Esophagus squamous epithelium (tissue), 5 donors: ENCODE measurements at regions not wholly inside any gene's neighbourhood (a gene's known extent, or its start where the extent isn't known, plus 50 kb on each side); places are given as distances from the start of the nearest gene placed in this dataset.

Experiments
- DNase-seq: peaks from one replicate; lab custom pipeline; 2025; lab: John Stamatoyannopoulos, UW
- H3K27ac ChIP-seq, 4 donors: fragments of 200-600 bp; sonication (generic); one replicate each; pipeline ENCODE4 v1.5.1; 2016 to 2019; ENCODE audit warnings: mild to moderate bottlenecking in 1 of 4
- H3K27me3 ChIP-seq, 4 donors: fragments of 200-600 bp; sonication (generic); 1 replicate in 3 of 4; 2 replicates in 1 of 4; pipeline versions ENCODE4 v1.5.1 to v1.6.0; 2017 to 2021; ENCODE audit warnings: antibody characterized with exemption in 1 of 4
- H3K36me3 ChIP-seq, 3 donors: fragments of 200-600 bp; sonication (generic); one replicate each; pipeline ENCODE4 v1.5.1; 2016 to 2019
- H3K4me1 ChIP-seq, 3 donors: fragments of 200-600 bp; sonication (generic); one replicate each; pipeline ENCODE4 v1.5.1; 2017 to 2019
- H3K4me3 ChIP-seq, 4 donors: fragments of 200-600 bp; sonication (generic); 1 replicate in 3 of 4; 2 replicates in 1 of 4; pipeline ENCODE4 v1.5.1; 2016 to 2019; ENCODE audit warnings: mild to moderate bottlenecking in 2 of 4, moderate library complexity in 1 of 4
- H3K9me3 ChIP-seq, 3 donors: fragments of 200-600 bp; sonication (generic); one replicate each; pipeline ENCODE4 v1.5.1; 2016 to 2019
- CTCF ChIP-seq, 6 experiments: fragments of 450-650 bp in 4 of 6; fragments of 200-600 bp in 2 of 6; sonication (generic) in 2 of 6; IDR thresholded peaks; one replicate each; pipeline ENCODE4 v1.5.1; 2016 to 2019; ENCODE audit warnings: antibody characterized with exemption in 6 of 6, mild to moderate bottlenecking in 4 of 6, moderate library complexity in 4 of 6
- POLR2A ChIP-seq, 4 donors: fragments of 450-650 bp; IDR thresholded peaks; one replicate each; pipeline ENCODE4 v1.6.1; 2017; ENCODE audit warnings: antibody characterized with exemption in 4 of 4, mild to moderate bottlenecking in 4 of 4, moderate library complexity in 3 of 4
- WGBS, 2 donors: methylation state at CpG; one replicate each; pipeline ENCODE4 v1.1.5; 2018; 5-methylcytosine and 5-hydroxymethylcytosine counted together
- intact Hi-C: fragments of 100-400 bp; cut with DNase I; formaldehyde crosslinking; loops from one replicate; pipeline ENCODE4 v1.15.0; 2022
- donor health status: DM: yes; HTN: yes; CAD: no.

- Histone ChIP-seq H3K4me1 (no peaks in the 10 kb centered on the region), H3K27ac (no peak overlapping the region), H3K36me3 (no peaks in the 10 kb centered on the region), H3K27me3 (no peaks in the 10 kb centered on the region), H3K9me3 (no peaks in the 10 kb centered on the region), H3K4me3 (no peak overlapping the region)
- intact Hi-C loops, result no loop called here
- WGBS, 2 donors, result 40 to 58% methylated on average over 3 of the region's 3 CpGs
- DNase-seq, result no peak
- TF ChIP-seq CTCF (IDR thresholded peaks at IDR 0.05) (no peak), POLR2A (IDR thresholded peaks at IDR 0.05) (no peak)
These were observed 359.3 kb downstream of the IRS1 start for GRCh38 chr2:226440127-226440918.

DNA sequence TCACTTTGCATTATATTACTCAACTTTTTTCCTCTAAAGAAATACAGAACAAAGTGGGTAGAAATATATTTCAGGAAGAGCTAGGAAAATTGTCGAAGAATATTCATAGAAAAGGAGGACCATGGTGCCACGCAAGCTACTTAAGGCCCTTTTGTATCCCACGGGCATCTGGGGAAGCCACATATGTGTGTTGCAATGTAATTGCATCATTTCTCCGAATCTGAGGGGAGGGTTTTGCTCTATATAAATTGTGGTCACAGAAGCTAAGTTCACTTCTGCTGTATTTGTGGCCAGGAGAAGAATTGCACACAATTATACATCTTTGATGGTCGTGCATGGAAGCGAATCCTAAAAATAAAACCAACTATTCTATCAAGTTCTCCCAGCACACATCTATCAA is 360.3 kb downstream of the IRS1 start:
- WGBS, 2 donors, result 68 to 84% methylated on average over 6 of the region's 6 CpGs

GRCh38 chr2:226435146-226435545 is 364.5 kb downstream of the IRS1 start:
- Histone ChIP-seq H3K9me3 (no peaks in the 10 kb centered on the region), H3K27ac (no peak overlapping the region), H3K4me1 (no peaks in the 10 kb centered on the region), H3K4me3 (no peak overlapping the region), H3K27me3 (no peaks in the 10 kb centered on the region), H3K36me3 (no peaks in the 10 kb centered on the region)
- WGBS, 2 donors, result 76 to 86% methylated on average over 5 of the region's 5 CpGs
- TF ChIP-seq POLR2A (IDR thresholded peaks at IDR 0.05) (no peak), CTCF (IDR thresholded peaks at IDR 0.05) (no peak)
- DNase-seq, result no peak
- intact Hi-C loops, result no loop called here

More for the DNA sequence above, 360.3 kb downstream of the IRS1 start:
- TF ChIP-seq POLR2A (IDR thresholded peaks at IDR 0.05) (no peak), CTCF (IDR thresholded peaks at IDR 0.05) (no peak)
- Histone ChIP-seq H3K4me3 (no peak overlapping the region), H3K9me3 (no peaks in the 10 kb centered on the region), H3K4me1 (no peaks in the 10 kb centered on the region), H3K27me3 (no peaks in the 10 kb centered on the region), H3K36me3 (no peaks in the 10 kb centered on the region), H3K27ac (no peak overlapping the region)
- intact Hi-C loops, result no loop called here
- no peak for DNase-seq

DNA sequence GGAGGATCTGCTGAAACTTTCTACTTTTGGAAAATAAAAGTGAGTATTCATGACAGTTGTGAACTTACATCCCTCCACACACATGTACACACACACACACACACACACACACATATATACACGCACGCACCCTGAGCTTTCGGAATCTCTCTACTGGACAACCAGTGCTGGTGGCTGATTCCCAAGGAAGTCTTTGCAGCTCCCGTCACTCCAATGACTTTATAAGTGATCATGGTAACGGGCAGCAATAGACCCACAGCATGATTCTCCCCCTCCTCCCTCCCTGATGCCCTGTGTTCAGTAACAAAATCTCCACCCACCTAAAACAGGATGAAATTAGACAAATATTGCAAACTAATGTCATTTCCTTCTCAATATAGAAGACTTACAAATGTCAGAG is 364.9 kb downstream of the IRS1 start:
- Histone ChIP-seq H3K9me3 (no peaks in the 10 kb centered on the region), H3K27ac (no peak overlapping the region), H3K27me3 (no peaks in the 10 kb centered on the region), H3K36me3 (no peaks in the 10 kb centered on the region), H3K4me1 (no peaks in the 10 kb centered on the region), H3K4me3 (no peak overlapping the region)
- TF ChIP-seq CTCF (IDR thresholded peaks at IDR 0.05) (no peak), POLR2A (IDR thresholded peaks at IDR 0.05) (no peak)
- DNase-seq, result no peak
- 62 to 88% methylated on average over 5 of the region's 5 CpGs for WGBS, 2 donors
- intact Hi-C loops, result no loop called here

DNA sequence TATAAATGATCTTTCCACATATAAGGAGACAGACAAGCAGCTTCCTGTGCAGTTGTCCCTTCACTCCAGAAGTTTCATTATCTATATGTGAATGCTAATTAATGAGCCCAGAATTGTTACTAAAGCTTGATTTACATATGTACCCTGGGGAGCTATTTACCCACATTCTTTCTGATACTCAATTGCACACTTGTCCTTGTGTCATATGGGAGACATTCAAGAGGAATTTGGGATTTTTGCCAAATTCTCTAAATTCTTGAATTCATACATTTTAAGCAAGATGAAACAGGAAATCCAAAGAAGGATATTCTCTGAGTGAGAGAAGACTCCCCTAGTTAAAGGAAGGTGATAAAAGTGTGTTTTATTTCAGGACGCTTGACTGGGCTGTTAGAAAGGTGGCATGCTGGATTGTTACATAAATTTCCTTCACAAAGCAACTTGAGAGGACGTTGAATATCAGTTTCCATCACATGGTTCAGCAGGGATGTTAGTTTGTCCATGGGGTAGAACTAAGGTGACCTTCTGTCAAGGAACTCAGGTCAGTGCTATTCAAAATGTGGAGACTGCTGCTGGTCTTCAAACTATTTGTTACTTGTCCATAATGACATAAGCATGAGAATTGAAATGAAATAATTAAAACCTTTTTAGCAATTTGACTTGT is 368.2 kb downstream of the IRS1 start:
- no peak overlapping the region for H3K4me3 ChIP-seq
- intact Hi-C loops, result no loop called here
- no peak for TF ChIP-seq POLR2A (IDR thresholded peaks at IDR 0.05)
- no peak for TF ChIP-seq CTCF (IDR thresholded peaks at IDR 0.05)
- no peak overlapping the region for H3K27ac ChIP-seq
- WGBS, 2 donors, result 54% methylated on average over 2 of the region's 2 CpGs
- no peaks in the 10 kb centered on the region for H3K4me1 ChIP-seq
- no peak for DNase-seq
- H3K9me3 ChIP-seq, result no peaks in the 10 kb centered on the region
- H3K36me3 ChIP-seq, result no peaks in the 10 kb centered on the region
- H3K27me3 ChIP-seq, result no peaks in the 10 kb centered on the region
